ENCODE measurements at regions not wholly inside any gene's neighbourhood (a gene's known extent, or its start where the extent isn't known, plus 50 kb on each side); places are given as distances from the start of the nearest gene placed in this dataset.

DNA sequence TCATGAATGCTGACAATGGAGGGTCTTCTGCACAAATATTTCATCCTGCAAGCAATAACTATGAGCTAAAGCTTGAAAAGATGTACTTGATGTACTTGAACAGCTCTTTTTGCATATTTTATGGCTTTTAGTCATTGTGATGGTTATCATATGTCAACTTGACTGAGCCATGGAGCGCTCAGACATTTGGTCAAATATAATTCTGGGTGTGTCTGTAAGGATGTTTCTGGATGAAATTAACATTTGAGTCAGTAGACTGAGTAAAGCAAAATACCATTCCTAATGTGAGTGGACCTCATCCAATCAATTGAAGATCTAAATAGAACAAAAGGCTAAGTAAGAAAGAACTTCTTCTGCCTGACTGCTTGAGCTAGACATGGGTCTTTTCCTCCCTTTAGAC is 509.0 kb downstream of the BCL11A start:
- DNase-seq, result no peak

DNA sequence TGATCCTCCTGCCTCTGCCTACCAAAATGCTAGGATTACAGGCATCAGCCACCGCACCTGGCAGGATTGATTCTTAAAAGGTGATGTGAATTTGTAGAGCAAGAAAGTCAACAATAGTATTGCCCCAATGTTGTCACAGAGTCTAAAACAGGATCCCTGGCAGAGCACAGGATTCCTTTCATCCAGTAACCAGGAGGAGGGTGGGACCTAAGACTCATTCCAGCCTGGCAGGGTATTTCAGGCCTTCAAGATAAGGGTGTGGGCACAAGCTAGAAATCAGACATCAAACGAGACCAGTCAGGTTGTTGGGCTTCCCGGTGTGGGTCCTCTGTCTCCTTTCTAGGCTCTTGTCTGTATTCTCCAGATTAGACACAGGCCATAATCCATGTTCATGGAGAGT is 511.4 kb downstream of the BCL11A start:
- DNase-seq, result no peak

DNA sequence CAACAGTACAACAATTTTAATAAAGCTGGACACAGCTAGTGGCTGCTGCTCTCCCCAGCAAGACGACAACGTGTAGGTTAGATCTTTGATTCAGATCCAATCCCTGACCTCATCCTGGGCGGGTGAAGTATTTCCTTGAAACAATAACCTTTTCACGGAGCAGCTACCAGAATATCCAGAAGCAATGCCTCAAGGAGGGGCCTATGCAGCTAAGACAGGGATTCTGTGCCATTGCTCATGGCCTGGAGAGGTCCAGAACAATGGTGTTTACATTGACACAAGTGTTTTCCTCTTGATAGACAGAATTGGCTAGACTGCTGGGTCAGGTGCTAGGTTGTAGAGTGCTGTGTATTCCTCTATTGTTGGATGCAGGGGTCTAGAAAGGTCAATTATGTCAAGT is 520.1 kb downstream of the BCL11A start:
- DNase-seq, result no peak

DNA sequence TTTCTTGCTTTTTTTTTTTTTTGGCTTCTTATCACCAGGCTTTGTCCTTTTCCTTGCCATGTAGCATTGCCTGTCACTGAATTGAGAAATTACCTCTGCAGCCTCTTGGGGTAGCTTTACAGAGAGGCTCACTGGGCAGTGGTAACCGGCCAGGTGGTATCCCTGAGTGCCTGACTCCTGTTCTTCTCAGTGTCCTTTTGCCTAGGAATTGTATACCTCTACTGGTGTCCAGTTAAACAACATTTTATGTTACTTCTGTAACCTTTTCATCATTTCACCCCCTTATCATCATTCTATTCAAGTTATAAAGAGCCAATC is 523.9 kb downstream of the BCL11A start:
- no peak for DNase-seq

DNA sequence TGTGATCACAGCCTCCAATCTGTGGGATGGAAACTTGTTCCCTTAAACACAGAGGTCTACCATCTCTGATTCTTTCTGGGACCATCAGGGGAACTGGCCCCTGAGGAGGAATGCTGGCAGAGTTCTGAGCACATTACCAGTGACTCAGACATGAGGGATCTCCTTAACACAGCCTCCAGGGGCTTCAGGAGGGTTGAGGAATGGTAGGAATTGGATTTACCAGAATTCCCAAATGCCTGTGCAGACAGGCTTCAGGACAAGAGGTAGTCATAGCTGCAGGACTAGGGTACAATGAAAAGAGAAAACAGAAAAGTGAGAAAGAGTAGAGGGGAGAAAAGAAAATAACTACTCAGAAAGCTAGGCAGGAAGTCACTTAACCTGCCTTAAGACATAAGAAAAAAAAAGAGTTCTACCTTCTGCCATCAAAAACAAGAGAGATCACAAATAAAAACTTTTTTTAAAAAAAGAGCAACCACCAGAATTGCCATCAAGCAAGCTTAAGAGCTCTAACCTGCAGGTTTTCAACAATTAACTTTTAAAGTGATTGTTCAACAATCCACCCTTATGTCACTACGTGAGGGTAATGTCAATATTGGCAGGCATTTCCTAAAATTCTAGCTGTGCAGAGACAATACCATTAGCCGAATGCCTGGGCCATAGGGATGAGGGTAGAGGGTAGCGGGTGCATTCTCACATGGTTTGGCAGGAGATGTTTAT is 524.4 kb downstream of the BCL11A start:
- peak; percentile 69 for DNase-seq

DNA sequence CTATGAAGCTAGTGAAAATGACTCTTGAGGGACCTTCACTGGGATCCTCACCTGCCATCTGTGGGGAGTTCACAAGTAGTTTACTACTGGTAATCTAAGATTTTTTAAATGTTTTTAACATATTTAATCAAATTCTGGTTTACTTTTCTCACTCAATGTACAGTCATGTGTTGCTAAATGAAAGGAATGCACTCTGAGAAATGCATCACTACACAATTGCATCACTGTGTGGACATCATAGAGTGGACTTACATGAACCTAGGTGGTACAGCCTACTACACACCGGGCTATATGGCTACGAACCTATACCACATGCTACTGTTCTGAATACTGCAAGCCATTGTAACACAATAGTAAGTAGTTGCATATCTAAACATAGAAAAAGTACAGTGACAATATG is 528.0 kb downstream of the BCL11A start:
- DNase-seq, result no peak

DNA sequence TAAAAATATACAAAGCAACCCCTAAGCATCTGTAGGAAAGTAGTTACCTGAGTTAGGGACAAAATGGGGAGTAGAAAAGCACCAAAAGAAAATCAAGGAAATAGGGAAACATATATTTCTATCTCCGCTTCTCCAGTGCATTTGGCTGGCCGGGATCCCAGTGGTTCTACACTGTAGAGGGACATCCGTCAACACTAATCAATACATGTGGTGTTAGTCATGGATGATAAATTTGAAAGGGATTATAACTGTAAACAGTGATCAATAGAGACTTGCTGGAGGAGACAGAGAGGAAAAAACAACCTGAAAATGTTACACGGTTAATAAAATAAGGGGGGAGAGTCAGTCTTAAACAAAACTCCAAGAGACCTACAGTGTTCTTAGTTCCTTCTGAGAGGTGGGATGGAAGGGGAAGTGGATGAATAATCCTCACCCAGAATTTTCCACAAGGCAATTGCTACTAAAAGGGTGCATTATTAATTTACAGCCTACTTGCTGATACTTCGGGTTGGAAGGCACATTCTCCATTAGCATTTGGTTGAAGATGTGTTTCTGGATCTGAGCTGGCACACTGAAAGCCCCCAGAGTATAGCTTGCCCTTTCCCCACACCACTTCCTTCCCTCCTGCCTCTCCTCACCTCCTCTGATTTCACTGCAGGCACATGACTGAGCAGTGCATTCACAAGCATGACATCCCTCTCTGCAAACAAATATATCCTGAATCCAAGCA is 530.0 kb downstream of the BCL11A start:
- DNase-seq, result no peak

DNA sequence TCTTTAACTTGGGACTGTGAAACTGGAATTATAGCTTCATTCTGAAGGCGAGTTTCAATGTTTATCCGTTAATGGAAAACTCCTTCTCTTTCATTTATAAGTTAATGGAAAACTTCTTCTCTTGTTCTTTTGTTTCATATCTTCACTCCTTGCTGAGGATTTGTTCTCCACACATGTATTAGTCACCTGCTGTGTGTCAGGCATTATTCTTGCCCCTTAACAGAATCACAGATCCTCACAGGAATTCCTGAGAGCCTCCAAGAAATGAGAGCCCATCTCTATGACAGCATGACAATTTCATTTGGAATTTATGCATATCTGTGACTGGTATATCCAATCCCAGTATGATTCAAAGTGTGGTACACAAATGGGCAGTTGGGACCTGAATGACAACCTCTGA is 545.8 kb downstream of the BCL11A start:
- DNase-seq, result no peak

DNA sequence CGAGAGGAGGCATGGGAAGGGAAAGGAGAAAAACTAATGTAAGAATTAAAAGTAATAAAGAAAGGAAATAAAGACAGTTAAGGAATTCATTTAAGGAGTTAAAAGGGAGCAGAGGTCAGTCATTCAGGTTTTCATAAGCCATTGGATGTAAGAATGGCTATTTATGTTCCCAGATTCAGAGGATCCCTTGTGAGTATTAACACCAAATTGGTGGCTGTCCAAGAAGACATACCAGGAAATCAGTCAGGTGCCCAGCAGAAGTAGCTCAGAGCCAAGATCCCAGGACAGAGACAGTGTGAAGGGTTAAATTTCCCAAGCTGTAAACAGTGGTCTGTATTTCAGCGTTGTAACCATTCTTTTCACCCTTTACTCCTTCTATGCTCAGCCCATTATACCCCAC is 550.4 kb downstream of the BCL11A start:
- no peak for DNase-seq

DNA sequence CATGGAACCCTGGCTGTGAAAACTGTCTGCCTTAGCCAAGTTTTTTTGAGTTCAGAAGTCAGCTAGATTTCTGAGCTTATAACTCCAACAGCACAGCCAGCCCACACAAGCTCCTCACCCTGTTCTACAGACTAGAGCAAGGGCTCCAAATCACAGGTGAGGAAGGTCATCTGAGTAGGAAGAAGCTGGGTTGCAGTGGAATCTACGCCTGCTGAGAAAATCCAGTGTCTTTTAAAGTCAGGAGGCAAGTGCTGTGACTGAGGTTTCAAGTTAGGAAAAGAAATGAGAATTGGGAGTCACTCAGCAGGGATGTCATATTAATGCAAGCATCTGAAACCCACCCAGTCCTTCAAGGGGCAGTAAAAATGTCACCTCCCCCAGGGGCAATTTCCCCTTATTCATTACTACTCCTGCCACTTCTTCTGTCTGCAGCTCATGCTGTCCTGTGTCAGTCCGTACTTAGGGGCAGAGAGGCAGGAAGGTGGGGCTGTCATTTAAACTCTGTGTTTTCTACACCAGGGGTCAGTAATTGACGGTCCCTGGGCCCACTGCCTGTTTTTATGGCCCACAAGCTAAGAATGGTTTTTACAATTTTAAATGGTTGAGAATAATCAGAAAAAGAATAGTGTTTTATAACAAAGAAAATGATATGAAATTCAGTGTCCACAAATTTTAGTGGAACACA is 551.1 kb downstream of the BCL11A start:
- no peak for DNase-seq

DNA sequence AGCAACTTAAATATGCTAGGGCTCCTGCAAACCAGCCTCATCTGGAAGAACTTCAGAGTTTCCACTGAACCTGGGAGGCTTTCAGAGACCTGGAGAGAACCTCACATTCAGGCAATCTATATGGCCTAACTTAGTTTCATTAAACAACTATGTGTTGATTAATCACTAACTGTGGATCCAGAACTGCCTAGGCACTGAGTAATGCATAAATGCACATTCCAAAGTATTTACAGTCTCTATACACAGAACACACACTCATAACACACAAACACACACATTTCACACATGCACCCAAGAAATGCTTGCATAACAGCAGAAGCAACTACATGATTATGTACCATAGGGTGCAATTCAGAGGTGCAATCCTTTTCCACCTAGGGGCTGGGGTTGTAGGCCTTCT is 552.8 kb downstream of the BCL11A start:
- DNase-seq, result no peak

DNA sequence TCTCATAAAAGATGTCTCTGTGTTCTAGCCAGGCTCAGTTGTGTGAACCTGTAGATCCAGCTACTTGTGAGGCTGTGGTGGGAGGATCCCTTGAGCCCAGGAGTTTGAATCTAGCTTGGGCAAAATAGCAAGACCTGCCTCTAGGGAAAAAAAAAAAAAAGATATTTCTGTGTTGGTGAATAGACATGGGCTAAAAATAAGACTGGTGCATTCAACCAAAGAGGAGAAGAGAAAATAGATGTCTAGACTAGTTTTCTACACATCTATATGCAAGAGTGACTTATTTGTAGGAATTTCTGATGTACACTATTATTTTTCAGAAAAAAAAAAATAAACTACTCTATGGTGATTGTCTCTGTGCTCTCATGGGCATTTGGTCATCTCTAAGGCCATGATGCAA is 555.1 kb downstream of the BCL11A start:
- no peak for DNase-seq

DNA sequence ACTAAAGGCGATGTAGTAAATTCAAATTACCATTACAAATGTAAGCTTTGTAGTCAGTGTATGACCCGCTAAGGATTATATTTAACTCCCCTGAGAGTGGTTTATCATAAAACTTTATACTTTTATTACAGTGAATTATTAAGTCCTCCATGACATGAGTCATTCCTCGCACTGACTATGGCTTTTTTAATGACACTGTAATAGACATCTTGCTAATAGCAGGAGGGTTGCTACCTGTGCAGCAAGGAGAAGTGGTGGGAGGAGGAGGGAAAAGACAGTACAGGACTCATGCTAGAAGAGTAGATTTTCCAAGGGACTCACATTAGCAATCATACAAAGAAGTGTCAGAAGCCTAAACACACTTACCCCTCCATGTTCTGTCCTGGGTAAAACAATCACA is 556.1 kb downstream of the BCL11A start:
- no peak for DNase-seq

DNA sequence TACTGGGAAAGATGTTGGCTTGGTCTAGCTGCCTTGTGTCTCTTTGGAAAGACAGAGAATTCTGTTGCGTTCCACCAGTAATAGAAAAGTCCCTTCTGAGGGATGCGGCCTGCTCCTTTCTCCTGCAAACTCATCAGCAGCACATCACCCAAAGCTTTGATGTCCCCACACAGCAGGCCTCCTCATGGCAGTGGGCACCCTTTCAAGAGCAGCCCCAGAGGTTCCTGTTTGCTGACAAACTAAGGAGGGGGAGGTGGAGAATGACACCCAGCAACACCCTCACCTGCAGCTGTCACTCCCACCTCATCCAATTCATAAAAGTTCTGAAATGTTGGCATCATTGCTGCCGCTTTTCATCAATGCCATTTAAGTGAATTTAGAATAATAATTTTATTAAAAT is 556.6 kb downstream of the BCL11A start:
- no peak for DNase-seq

DNA sequence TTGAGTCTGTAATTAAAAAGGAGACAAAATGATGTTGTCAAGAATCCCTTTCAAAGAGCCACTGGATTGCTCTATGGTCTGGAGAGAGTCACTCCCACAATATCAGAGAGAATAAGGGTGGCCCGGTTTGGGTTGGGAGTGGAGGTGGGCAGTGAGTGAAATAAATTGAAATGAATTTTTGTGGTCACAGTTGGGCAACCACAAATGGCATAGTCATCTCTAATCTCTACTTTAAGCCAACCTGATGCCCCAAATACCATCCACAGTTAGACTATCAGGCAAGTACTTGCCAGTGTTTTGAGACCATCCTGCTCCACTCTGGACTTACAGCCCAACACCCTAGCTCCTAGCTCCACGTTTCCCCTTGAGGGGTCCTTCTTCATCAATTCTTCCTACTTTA is 559.7 kb downstream of the BCL11A start:
- no peak for DNase-seq

DNA sequence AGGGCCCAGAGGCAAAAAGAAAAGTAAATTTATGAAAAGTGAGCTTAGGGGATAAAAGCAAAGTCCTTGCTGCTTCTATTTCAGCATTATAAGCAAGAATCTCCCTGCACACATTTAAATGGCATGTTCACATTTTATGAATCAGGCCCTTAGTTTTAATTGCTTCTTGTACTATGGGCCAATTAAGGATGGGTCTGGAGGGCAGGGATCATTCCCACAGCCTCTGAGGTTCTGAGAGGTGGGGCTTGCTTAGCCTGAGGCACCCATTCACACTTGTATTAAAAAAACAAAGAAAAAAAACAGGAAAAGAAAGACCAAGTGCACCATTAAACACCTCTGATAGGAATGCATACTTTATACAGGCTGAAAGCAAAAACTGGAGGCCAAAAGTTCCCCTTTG is 565.1 kb downstream of the BCL11A start:
- DNase-seq, result no peak

DNA sequence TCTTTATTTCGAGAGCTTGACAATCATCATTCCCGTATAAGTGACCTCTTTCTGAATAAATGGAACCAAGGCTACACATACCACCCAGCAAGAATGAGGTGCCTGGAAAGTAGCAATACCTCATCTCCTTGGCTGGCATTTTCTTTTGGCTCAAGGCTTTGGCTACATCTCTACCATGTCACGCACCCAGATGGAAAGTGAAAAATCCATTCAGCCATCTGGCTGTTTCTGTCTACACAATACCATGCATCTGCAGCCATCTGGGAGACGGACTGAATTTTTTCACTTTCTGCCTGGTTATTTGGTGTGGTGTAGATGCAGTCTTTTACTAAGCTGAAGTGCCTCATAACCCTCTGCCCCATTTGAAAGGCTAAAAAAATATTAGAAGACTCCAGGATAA is 566.9 kb downstream of the BCL11A start:
- no peak for DNase-seq

DNA sequence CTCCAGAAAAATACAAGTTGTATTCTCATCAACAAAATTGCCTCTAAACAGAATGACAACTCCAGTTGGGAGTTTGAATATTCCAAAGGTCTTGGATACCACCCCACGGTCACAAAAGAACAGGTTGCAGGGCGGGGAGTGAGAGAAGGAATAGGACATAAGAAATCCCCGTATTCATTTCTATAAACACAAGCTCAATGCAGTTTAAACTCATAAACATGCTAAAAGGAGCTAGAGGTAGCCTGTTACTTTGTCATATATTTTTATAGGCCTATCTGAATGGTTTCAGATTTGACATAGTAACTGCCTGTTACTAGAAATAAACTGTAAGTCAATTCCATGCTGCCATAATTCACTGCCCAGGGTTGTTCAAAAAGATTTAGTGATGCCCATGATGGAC is 567.5 kb downstream of the BCL11A start:
- DNase-seq, result no peak

DNA sequence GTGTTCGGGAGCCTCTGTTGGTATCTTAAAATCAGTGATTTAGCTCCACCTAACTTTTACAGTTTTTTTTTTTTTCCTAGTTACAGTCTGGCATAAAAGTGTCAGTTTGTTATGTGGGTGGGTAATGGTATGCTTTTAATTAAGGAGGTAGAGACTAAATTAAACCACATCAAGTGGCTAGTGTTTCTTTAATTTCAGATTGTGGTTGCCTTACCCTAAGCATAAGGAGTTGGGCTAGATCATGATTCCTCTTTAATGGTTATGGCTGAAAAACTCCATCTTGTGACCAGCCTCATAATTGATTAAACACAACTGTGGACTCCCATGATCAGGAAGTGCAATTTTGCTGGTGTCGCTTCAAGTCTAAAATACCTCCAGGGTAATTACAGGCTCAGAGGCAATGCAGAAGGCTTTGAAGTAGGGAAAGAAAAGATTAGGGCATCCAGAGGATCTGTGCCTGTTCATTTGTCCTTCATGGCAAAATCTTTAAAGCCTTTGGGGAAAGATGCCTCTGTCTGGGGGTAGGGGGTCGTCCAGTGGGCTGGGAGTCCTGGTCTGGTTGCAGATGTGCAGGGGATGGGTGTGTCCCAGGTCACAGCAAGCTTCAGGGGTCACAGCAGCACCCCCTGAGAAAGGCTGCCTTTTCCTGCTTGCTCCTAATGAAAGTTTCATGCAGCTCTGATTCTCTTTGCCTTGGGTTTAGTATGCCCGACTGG is 579.2 kb downstream of the BCL11A start:
- DNase-seq, result no peak

DNA sequence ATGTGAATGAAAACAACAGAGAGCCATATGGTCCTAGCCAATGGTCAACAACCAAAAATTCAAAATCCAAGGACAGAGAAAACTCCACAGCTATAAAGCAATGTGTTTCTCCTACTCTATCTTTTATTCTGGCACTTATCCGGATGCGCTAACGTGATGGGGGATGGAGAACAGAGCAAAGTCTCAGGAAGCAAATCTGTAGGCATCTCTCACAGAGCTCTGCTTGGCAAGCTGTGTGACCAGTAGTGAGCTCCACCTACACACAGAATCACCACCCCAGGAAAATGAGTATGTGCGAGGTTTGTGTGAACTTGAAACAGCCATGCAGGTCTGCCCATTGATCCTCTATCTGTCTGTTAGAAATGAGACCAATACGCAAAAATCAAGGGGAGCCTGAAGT is 584.3 kb downstream of the BCL11A start:
- DNase-seq, result no peak

DNA sequence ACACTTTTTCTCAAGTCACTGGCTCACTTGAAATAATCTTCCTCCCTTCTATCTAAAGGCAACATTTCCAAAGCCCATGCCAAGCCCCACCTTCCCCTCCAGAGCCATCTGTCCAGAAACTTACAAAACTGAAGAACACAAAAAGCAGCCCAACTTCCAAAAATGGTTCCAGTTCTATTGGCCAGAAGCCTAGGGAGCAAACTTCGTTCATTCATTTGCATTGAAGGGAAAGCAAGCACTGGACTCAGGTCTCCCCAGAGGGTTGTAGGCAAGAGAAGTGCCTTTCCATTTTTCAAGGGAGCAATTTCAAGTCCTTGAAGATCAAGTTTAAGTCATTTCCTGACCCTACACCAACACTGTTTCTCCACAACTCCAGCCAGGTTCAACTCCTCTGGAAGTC is 585.0 kb downstream of the BCL11A start:
- no peak for DNase-seq

DNA sequence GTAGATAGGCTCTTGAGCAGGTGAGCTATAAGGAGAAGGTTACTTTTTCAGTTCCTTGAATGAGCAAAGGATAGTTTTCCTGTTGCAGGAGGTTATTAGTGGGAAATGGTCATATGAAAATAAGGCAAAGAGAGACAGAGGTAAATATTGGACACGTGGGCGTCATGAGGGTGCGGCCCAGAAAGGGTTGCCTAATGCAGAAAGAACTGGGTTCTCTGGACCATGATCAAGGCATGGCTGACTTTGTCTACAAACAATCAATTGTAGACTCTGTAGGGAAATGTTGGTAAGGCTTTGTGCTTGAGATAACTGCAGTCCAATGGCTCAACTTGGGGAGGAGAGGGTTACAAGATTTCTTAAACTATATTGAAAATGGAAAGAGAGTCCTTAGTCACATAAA is 585.8 kb downstream of the BCL11A start:
- DNase-seq, result no peak

DNA sequence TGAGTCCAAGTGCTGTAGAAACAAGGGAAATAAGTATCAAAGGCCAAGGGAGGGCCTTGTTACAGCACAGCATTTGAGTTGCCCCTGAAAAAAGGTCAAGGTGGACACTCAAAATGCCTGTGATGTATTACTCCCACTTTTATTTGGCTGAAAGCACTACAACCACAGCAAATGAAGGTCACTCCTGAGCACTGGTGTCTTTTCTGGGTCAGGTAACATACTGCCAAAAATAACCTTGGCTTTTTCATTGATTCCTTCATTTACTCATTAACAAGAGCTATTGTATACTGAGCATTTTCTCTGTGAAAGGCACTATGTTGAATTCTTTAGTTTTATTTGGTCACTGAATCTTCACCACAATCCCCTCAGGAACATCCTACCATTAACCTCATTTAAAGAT is 590.3 kb downstream of the BCL11A start:
- DNase-seq, result no peak

DNA sequence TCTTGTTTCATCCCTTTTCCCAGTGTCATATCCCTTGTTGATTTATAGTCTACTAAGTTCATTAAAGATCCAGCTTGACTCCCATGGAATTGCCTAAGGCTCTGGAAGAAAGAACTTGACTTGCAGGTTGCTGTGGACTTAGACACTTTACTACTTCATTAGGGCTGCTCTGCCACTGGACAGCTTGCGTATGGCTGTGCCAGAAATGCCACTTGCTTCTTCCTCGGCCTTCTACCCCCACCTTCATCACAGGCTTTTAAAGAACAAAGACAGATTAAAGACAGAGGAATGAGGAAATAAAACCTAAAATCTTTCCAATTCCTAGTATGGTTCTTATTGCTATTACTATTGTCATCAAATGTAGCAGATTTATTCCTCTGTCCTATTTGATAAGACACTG is 591.7 kb downstream of the BCL11A start:
- no peak for DNase-seq
